Gastrocnemius medialis (tissue), 4 donors: ENCODE measurements at regions not wholly inside any gene's neighbourhood (a gene's known extent, or its start where the extent isn't known, plus 50 kb on each side); places are given as distances from the start of the nearest gene placed in this dataset.

Experiments used
- ATAC-seq, 2 donors: fragments of 150-250 bp; one replicate each; pipeline ENCODE4 v1.9.1; 2016
- DNase-seq, 2 donors: peaks; one replicate each; pipeline ENCODE4 v3.0.0-alpha.2; 2019
- H3K27ac ChIP-seq, 4 donors: fragments of 200-600 bp; sonication (generic); 1 replicate in 1 of 4; 2 replicates in 3 of 4; pipeline ENCODE4 v1.5.1; 2016 to 2018; ENCODE audit warnings: mild to moderate bottlenecking in 2 of 4, moderate library complexity in 1 of 4
- H3K27me3 ChIP-seq, 3 donors: fragments of 200-600 bp; sonication (generic) in 2 of 3; 1 replicate in 1 of 3; 2 replicates in 2 of 3; pipeline versions ENCODE4 v1.5.1 to v1.6.0; 2016 to 2019; ENCODE audit warnings: mild to moderate bottlenecking in 1 of 3, moderate library complexity in 1 of 3
- H3K36me3 ChIP-seq, 2 donors: fragments of 200-600 bp; sonication (generic) in 1 of 2; one replicate each; pipeline ENCODE4 v1.5.1; 2017 to 2018
- H3K4me1 ChIP-seq, 2 donors: fragments of 200-600 bp; sonication (generic) in 1 of 2; one replicate each; pipeline ENCODE4 v1.5.1; 2016 to 2017; ENCODE audit warnings: mild to moderate bottlenecking in 2 of 2
- H3K4me3 ChIP-seq, 4 donors: fragments of 200-600 bp; sonication (generic) in 3 of 4; 1 replicate in 1 of 4; 2 replicates in 3 of 4; pipeline ENCODE4 v1.5.1; 2016 to 2019; ENCODE audit warnings: mild to moderate bottlenecking in 2 of 4
- H3K9me3 ChIP-seq, 3 donors: fragments of 200-600 bp; sonication (generic) in 2 of 3; 1 replicate in 1 of 3; 2 replicates in 2 of 3; pipeline ENCODE4 v1.5.1; 2016 to 2019
- POLR2A ChIP-seq, 2 donors: fragments of 450-650 bp; IDR thresholded peaks; one replicate each; pipeline ENCODE4 v1.6.1; 2017; ENCODE audit warnings: antibody characterized with exemption in 2 of 2, mild to moderate bottlenecking in 2 of 2, moderate library complexity in 2 of 2
- in situ Hi-C, 4 donors: fragments of 200-750 bp; cut with MboI; loops; one replicate each; pipeline versions ENCODE4 v1.15.0 to v1.8.0; 2017; ENCODE audit warnings: low sequenced_read_pairs in 4 of 4
- intact Hi-C: fragments of 100-400 bp; cut with DNase I; formaldehyde crosslinking; loops from one replicate; pipeline ENCODE4 v1.15.1; 2023; ENCODE audit warnings: low total_unique reads
- TF ChIP-seq, protein P1 (sequence below), 5 experiments: fragments of 450-650 bp in 3 of 5; fragments of 200-600 bp in 2 of 5; sonication (generic) in 2 of 5; IDR thresholded peaks in 4 of 5; conservative IDR thresholded peaks in 1 of 5; 1 replicate in 4 of 5; 2 replicates in 1 of 5; pipeline ENCODE4 v1.5.1; 2016 to 2019; ENCODE audit warnings: antibody characterized with exemption in 5 of 5, mild to moderate bottlenecking in 3 of 5, moderate library complexity in 3 of 5

DNA sequence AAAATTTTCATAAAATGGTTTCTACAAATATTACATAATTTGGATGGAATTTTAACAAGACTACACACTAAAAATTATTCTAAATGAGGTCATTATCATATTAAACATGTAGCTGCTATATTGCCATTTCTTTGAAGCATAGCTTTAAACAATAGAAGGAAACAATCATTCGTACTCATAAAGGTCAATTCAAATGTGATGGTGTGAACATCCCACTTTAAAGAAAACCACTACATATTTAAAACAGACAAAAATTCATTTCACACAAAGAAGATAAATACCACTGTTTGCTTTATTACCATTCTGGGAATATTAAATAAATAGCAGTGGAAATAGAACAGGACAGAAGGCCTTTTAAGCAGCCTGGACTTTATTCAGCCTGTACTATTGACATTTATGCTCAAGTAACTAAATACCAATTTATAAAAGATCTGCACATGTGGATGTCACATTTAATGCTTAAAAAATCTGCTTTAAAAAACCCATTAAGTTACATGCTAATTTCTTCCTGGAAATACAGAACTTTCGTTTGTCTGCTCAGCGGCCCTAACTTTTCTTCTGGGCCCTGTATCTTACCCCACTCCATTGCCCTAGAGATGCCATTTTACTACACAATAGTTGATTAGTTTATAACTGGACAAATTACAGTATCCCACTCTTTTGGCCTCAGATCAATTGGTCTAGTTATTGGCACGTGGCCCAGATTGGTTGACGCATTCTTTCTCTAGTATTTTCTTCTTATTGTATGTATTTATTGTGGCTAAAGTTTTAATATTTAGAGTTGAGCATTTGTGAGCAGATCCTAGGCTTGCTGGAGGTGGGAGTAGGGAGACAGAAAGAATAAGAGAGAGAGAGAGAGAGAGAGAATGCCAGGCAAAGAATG lies 215.1 kb upstream of the SPRY2 start:
- TF ChIP-seq, protein P1, sequence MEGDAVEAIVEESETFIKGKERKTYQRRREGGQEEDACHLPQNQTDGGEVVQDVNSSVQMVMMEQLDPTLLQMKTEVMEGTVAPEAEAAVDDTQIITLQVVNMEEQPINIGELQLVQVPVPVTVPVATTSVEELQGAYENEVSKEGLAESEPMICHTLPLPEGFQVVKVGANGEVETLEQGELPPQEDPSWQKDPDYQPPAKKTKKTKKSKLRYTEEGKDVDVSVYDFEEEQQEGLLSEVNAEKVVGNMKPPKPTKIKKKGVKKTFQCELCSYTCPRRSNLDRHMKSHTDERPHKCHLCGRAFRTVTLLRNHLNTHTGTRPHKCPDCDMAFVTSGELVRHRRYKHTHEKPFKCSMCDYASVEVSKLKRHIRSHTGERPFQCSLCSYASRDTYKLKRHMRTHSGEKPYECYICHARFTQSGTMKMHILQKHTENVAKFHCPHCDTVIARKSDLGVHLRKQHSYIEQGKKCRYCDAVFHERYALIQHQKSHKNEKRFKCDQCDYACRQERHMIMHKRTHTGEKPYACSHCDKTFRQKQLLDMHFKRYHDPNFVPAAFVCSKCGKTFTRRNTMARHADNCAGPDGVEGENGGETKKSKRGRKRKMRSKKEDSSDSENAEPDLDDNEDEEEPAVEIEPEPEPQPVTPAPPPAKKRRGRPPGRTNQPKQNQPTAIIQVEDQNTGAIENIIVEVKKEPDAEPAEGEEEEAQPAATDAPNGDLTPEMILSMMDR (IDR thresholded peaks at IDR 0.05 in 4 of 5, conservative IDR thresholded peaks at IDR 0.05 in 1 of 5) = no peak
- TF ChIP-seq POLR2A (IDR thresholded peaks at IDR 0.05) = no peak
- no peak overlapping the region for H3K4me3 ChIP-seq
- in situ Hi-C loops = no loop called here

DNA sequence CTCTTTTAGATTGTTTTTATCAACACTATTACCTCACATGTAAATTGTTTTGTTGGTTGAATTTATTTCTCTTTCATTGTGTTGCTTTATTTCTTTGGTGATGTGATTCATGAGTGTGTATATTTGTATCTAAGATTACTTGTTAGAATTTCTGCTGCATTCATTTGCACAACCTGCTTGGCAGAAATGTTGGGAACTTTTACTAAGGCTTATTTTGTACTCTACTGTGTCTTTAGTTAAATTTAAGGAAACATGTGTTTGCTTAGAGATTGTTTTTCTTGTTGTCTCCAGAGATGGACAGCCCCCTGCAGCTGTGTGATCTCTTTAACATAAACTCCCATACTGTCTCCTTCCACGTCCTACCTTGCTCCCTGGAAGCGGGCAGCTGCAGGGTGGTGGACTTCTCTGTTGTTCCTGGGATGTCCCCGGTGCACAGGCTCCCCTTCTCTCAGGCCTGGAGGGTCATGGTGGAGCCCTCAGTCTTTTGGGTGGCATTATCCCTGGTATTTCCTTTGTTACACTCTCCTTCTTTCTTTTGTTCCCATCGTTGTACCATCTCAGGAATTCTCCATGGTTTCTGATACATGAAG lies 212.0 kb upstream of the SPRY2 start:
- DNase-seq = no peak
- no peaks in the 10 kb centered on the region for H3K36me3 ChIP-seq
- no peak for ATAC-seq
- H3K4me3 ChIP-seq = no peak overlapping the region
- peaks cover 3% of the 10 kb centered on the region in 2 donors for H3K4me1 ChIP-seq
- in situ Hi-C loops = no loop called here
- TF ChIP-seq, protein P1 (IDR thresholded peaks at IDR 0.05 in 4 of 5, conservative IDR thresholded peaks at IDR 0.05 in 1 of 5) = no peak
- TF ChIP-seq POLR2A (IDR thresholded peaks at IDR 0.05) = no peak
- H3K9me3 ChIP-seq = no peaks in the 10 kb centered on the region
- H3K27me3 ChIP-seq = no peaks in the 10 kb centered on the region
- intact Hi-C loops = no loop called here
- H3K27ac ChIP-seq = peak overlapping the region; percentile 5 to 56 (median 30)

More for the DNA sequence above, 215.1 kb upstream of the SPRY2 start:
- Histone ChIP-seq H3K27ac (no peak overlapping the region), H3K9me3 (no peaks in the 10 kb centered on the region), H3K4me1 (peaks cover 0 to 3% of the 10 kb centered on the region in 2 donors), H3K27me3 (no peaks in the 10 kb centered on the region), H3K36me3 (no peaks in the 10 kb centered on the region)
- intact Hi-C loops = loop anchor here (5.0 kb wide), 1 partner anchor 104 kb away; no protein-coding TSS in a partner anchor
- DNase-seq = no peak
- no peak for ATAC-seq

DNA sequence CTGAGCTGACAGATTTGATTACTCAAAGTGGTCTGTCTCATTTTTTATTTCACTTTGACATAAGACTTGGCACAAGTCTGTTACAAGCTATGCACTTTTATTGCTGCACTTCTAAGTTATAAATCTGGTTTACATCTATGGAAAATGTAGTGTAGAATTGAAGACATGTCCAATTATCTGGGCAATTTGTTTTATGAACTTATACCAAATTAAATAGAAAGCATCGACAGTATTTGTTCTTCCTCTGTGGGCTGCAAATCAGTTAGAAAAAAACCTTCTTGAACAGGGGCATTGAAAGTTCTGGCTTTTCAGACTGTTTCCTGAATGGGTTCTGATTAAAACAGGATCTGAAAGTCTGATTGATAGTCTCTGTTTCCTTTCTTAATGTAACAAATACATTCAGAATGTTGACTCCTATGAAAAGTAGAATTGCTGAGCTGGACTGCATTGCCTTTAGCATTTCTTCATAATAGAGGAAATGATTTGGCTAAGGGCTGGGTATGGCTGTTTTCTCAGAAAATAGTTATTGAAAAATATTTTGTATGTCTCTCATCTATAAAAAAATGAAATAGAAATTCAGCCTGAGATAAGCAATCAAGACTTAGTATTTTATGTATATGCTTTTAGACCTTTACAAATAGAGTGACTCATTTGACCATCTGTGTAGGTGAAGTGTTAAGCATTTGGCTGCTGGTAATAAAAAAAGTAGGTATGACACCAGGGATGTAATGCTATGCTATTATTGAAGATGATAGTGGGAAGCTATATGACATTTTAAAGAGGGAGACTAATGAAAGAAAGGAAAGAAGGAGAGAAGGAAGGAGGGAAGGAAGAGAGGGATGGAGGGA lies 210.9 kb upstream of the SPRY2 start:
- DNase-seq = no peak
- Histone ChIP-seq H3K4me3 (no peak overlapping the region), H3K27me3 (no peaks in the 10 kb centered on the region), H3K4me1 (peaks cover 3 to 6% of the 10 kb centered on the region in 2 donors), H3K9me3 (no peaks in the 10 kb centered on the region), H3K27ac (peak overlapping the region; percentile 16 to 52 (median 46)), H3K36me3 (no peaks in the 10 kb centered on the region)
- in situ Hi-C loops (no loop called here), intact Hi-C loops (no loop called here)
- TF ChIP-seq POLR2A (IDR thresholded peaks at IDR 0.05) = no peak
- TF ChIP-seq, protein P1 (IDR thresholded peaks at IDR 0.05 in 4 of 5, conservative IDR thresholded peaks at IDR 0.05 in 1 of 5) = no peak
- no peak for ATAC-seq

DNA sequence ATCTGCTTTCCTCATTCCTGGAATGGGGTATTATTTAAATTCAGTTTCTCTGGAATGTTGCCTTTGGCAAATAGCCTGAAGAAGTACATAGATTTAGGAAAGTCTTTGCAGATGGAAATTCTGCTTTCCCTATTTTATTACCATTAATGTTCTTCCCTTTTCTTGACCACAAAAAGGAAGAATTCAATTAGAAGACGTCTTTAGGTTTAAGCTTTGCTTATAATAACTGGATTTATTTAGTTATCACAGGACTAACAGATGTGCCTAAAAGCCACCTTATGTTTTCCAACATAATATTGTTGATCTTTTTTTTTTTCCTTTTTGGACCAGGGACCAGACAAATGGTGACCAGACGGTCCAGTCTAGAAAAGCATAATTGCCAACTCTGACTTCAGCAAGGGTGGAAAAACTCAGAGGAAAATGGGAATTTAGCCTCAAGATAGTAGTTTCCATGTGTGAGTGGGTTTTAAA lies 210.1 kb upstream of the SPRY2 start:
- Histone ChIP-seq H3K9me3 (no peaks in the 10 kb centered on the region), H3K36me3 (no peaks in the 10 kb centered on the region), H3K27ac (peak overlapping the region in 3 of 4 donors; percentile 9 to 52 (median 16)), H3K4me1 (peaks cover 3 to 6% of the 10 kb centered on the region in 2 donors), H3K4me3 (no peak overlapping the region), H3K27me3 (no peaks in the 10 kb centered on the region)
- in situ Hi-C loops (no loop called here), intact Hi-C loops (no loop called here)
- DNase-seq = no peak
- TF ChIP-seq, protein P1 (IDR thresholded peaks at IDR 0.05 in 4 of 5, conservative IDR thresholded peaks at IDR 0.05 in 1 of 5) = no peak
- no peak for TF ChIP-seq POLR2A (IDR thresholded peaks at IDR 0.05)
- ATAC-seq = no peak
